GM19438 (cell line): ENCODE measurements at regions not wholly inside any gene's neighbourhood (a gene's known extent, or its start where the extent isn't known, plus 50 kb on each side); places are given as distances from the start of the nearest gene placed in this dataset.
"Not testable (repeated sequence)": the region's sequence is repeated elsewhere in the genome, so short reads cannot be mapped to it uniquely, and the experiment has no call there.

Experiments used
- ATAC-seq: cut with Tn5 transposase; IDR thresholded peaks from one replicate; pipeline ENCODE4 v1.9.1; 2021; ENCODE audit warnings: low read depth; ENCODE audit not compliant: unreplicated experiment

- ATAC-seq: no peak
These were observed 125.6 kb upstream of the CCDC150 start for GRCh38 chr2:196513796-196514526.

- ATAC-seq: no peak
These were observed 124.9 kb upstream of the CCDC150 start for GRCh38 chr2:196514641-196515040.

GRCh38 chr2:196515051-196515450, 124.5 kb upstream of the CCDC150 start:
- no peak for ATAC-seq

GRCh38 chr2:196515608-196516007, 123.9 kb upstream of the CCDC150 start:
- ATAC-seq: no peak

GRCh38 chr2:196516564-196516963, 123.0 kb upstream of the CCDC150 start:
- ATAC-seq: no peak

- no peak for ATAC-seq
These were observed 118.9 kb upstream of the CCDC150 start for GRCh38 chr2:196520605-196521004.

GRCh38 chr2:196526981-196527725, 112.4 kb upstream of the CCDC150 start:
- ATAC-seq: not testable (repeated sequence)

GRCh38 chr2:196528486-196529223, 110.9 kb upstream of the CCDC150 start:
- no peak for ATAC-seq

- ATAC-seq: no peak
These were observed 108.6 kb upstream of the CCDC150 start for GRCh38 chr2:196530910-196531309.

GRCh38 chr2:196533772-196534397, 105.6 kb upstream of the CCDC150 start:
- ATAC-seq: no peak

GRCh38 chr2:196534495-196534894, 105.0 kb upstream of the CCDC150 start:
- ATAC-seq: no peak

- no peak for ATAC-seq
These were observed 104.5 kb upstream of the CCDC150 start for GRCh38 chr2:196535061-196535460.

- no peak for ATAC-seq
These were observed 103.8 kb upstream of the CCDC150 start for GRCh38 chr2:196535742-196536141.

- ATAC-seq: no peak
These were observed 102.2 kb upstream of the CCDC150 start for GRCh38 chr2:196537311-196537710.

GRCh38 chr2:196538189-196538588, 101.3 kb upstream of the CCDC150 start:
- no peak for ATAC-seq

GRCh38 chr2:196538646-196539045, 100.9 kb upstream of the CCDC150 start:
- no peak for ATAC-seq

- ATAC-seq: no peak
These were observed 94.5 kb upstream of the CCDC150 start for GRCh38 chr2:196544906-196545433.

GRCh38 chr2:196546151-196546919, 93.2 kb upstream of the CCDC150 start:
- ATAC-seq: no peak

GRCh38 chr2:196549052-196549451, 90.5 kb upstream of the CCDC150 start:
- ATAC-seq: no peak

- no peak for ATAC-seq
These were observed 88.5 kb upstream of the CCDC150 start for GRCh38 chr2:196551014-196551413.
